ENCODE measurements at regions not wholly inside any gene's neighbourhood (a gene's known extent, or its start where the extent isn't known, plus 50 kb on each side); places are given as distances from the start of the nearest gene placed in this dataset.
"Not testable (repeated sequence)": the region's sequence is repeated elsewhere in the genome, so short reads cannot be mapped to it uniquely, and the experiment has no call there.

DNA sequence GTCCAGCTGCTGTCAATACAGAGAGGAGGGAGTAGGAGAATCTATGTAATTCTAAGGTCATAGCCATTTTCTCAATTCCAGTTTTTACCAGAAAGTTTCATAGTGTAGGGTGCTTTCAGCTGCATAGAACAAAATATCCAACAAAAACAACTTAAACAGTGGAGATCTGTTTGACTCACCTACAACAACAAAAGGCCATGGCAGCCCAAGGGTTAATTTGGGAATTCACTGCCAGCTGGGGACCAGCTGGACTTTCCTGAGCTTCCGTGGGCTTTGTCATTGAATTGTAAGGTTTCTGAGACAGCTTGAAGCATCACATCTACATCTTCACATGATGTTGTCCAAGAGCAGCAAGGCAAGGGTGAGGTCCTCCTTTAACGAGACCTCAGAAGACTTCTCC, 512.7 kb downstream of the IRS1 start:
- intact Hi-C loops (cut with DNase I) = no loop called here
- Histone ChIP-seq H3K4me1 (replicated peaks) (no peaks in the 10 kb centered on the region), H3K9me3 (no peaks in the 10 kb centered on the region), H3K27ac (no peak overlapping the region), H3K4me3 (no peak overlapping the region), H3K27me3 (replicated peaks; ENCODE audit: insufficient read depth) (no peaks in the 10 kb centered on the region), H3K36me3 (no peaks in the 10 kb centered on the region)
- DNase-seq (ENCODE audit: low spot score) = no peak
- TF ChIP-seq POLR2AphosphoS5 (IDR thresholded peaks at IDR 0.05) (no peak), POLR2A (IDR thresholded peaks at IDR 0.05) (no peak)
- TF ChIP-seq, protein P1, sequence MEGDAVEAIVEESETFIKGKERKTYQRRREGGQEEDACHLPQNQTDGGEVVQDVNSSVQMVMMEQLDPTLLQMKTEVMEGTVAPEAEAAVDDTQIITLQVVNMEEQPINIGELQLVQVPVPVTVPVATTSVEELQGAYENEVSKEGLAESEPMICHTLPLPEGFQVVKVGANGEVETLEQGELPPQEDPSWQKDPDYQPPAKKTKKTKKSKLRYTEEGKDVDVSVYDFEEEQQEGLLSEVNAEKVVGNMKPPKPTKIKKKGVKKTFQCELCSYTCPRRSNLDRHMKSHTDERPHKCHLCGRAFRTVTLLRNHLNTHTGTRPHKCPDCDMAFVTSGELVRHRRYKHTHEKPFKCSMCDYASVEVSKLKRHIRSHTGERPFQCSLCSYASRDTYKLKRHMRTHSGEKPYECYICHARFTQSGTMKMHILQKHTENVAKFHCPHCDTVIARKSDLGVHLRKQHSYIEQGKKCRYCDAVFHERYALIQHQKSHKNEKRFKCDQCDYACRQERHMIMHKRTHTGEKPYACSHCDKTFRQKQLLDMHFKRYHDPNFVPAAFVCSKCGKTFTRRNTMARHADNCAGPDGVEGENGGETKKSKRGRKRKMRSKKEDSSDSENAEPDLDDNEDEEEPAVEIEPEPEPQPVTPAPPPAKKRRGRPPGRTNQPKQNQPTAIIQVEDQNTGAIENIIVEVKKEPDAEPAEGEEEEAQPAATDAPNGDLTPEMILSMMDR (IDR thresholded peaks at IDR 0.05) = no peak
- WGBS = 64% methylated on average over 2 of the region's 2 CpGs

DNA sequence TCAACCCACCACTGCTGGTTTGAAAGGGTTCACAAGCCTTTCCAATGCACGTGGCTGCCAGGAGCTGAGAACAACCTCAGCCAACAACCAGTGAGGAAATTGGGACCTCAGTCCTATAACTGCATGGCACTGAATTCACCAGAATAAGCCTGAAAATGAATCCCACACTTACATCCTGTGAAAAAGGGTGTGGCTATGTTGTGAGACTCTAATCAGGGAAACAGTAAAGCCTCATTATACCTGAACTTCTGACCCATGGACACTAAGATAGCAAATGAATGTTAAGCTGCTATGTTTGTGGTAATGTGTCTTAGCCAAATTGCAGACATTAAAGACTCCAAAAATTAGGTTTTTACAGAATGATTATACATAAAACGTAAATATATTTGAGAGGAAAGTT, 515.8 kb downstream of the IRS1 start:
- Histone ChIP-seq H3K9me3 (no peaks in the 10 kb centered on the region), H3K4me1 (replicated peaks) (no peaks in the 10 kb centered on the region), H3K27me3 (replicated peaks; ENCODE audit: insufficient read depth) (no peaks in the 10 kb centered on the region), H3K36me3 (no peaks in the 10 kb centered on the region), H3K4me3 (no peak overlapping the region), H3K27ac (no peak overlapping the region)
- WGBS = 72% methylated on average over 2 of the region's 2 CpGs
- TF ChIP-seq POLR2A (IDR thresholded peaks at IDR 0.05) (no peak), POLR2AphosphoS5 (IDR thresholded peaks at IDR 0.05) (no peak)
- TF ChIP-seq, protein P1 (IDR thresholded peaks at IDR 0.05) = no peak
- intact Hi-C loops (cut with DNase I) = no loop called here
- no peak for DNase-seq (ENCODE audit: low spot score)

DNA sequence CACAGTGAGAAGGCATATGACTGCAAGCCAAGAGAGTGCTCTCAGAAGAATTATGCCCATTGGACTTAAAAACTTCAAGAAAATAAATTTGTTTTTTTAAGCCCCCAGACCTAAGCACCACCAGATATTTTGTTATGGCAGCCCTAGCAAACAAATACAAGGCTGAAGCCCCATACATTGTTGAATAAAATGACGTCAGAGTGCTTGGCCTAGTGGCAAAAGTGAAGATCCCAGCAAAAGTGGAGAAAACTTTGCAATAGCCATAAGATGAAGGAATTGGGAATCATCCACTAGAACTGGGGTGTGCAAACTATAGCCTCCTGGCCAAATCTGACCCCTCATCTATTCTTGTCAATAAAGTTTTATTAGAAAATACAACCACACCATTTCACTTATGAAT, 517.5 kb downstream of the IRS1 start:
- 91% methylated on average over 1 of the region's 1 CpG for WGBS
- no peaks in the 10 kb centered on the region for H3K27me3 ChIP-seq (replicated peaks; ENCODE audit: insufficient read depth)
- no peak overlapping the region for H3K4me3 ChIP-seq
- no peaks in the 10 kb centered on the region for H3K4me1 ChIP-seq (replicated peaks)
- intact Hi-C loops (cut with DNase I) = no loop called here
- no peak for TF ChIP-seq POLR2AphosphoS5 (IDR thresholded peaks at IDR 0.05)
- no peak for TF ChIP-seq POLR2A (IDR thresholded peaks at IDR 0.05)
- TF ChIP-seq, protein P1 (IDR thresholded peaks at IDR 0.05) = no peak
- H3K27ac ChIP-seq = no peak overlapping the region
- no peak for DNase-seq (ENCODE audit: low spot score)
- no peaks in the 10 kb centered on the region for H3K36me3 ChIP-seq
- H3K9me3 ChIP-seq = no peaks in the 10 kb centered on the region

DNA sequence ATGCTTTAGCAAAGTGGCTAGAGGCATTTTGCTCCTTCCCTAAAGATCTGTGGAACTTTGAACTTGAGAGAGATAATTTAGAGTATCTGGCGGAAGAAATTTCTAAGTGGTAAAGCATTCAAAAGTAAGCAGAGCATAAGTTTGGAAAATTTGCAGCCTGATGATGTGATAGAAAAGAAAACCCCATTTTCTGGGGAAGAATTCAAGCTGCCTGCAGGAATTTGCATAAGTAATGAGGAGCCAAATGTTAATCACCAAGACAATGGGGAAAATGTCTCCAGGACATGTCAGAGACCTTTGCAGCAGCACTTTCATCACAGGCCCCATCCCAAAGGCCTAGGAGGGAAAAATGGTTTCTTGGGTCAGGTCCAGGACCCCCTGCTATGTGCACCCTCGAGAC, 519.5 kb downstream of the IRS1 start:
- intact Hi-C loops (cut with DNase I); H3K9me3 ChIP-seq; H3K36me3 ChIP-seq; H3K4me1 ChIP-seq (replicated peaks); H3K4me3 ChIP-seq; H3K27me3 ChIP-seq (replicated peaks; ENCODE audit: insufficient read depth); DNase-seq (ENCODE audit: low spot score); H3K27ac ChIP-seq: not testable (repeated sequence)
- 92% methylated on average over 2 of the region's 2 CpGs for WGBS

DNA sequence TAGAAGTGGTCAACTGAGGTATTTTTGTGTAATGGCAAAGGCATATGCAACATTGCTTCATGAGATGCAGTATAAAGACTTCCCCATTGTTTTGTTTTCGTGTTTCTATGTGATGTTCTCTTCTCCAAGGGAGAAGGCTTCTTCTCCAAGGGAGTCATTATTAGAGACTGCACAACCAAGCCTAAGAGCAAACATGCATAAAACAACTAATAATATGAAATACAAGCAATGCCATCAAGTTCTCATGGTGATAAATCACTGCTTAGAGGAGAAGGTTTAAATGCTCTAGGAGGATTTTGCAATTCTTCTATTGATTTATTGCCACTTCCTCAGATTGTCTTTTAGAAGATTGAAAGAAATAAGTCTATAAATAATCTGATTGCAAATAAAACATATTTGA, 524.4 kb downstream of the IRS1 start:
- intact Hi-C loops (cut with DNase I) = no loop called here
- 36% methylated on average over 1 of the region's 1 CpG for WGBS

More for the DNA sequence above, 524.4 kb downstream of the IRS1 start:
- Histone ChIP-seq H3K4me3 (no peak overlapping the region), H3K27me3 (replicated peaks; ENCODE audit: insufficient read depth) (no peaks in the 10 kb centered on the region), H3K4me1 (replicated peaks) (no peaks in the 10 kb centered on the region), H3K27ac (no peak overlapping the region), H3K36me3 (no peaks in the 10 kb centered on the region), H3K9me3 (no peaks in the 10 kb centered on the region)
- DNase-seq (ENCODE audit: low spot score) = no peak
- TF ChIP-seq, protein P1 (IDR thresholded peaks at IDR 0.05) = no peak
- TF ChIP-seq POLR2A (IDR thresholded peaks at IDR 0.05) (no peak), POLR2AphosphoS5 (IDR thresholded peaks at IDR 0.05) (no peak)
